WI38 (cell line): ENCODE measurements at regions not wholly inside any gene's neighbourhood (a gene's known extent, or its start where the extent isn't known, plus 50 kb on each side); places are given as distances from the start of the nearest gene placed in this dataset.

ENCODE experiments used
- H3K4me3 ChIP-seq: 2 replicates; pipeline ENCODE4 v1.5.1; 2011; ENCODE audit warnings: low read depth, mild to moderate bottlenecking, control low read depth, low read length
- CTCF ChIP-seq: IDR thresholded peaks from 2 replicates; pipeline ENCODE4 v1.5.1; 2012; ENCODE audit warnings: low read depth, mild to moderate bottlenecking, control low read depth, low read length

- H3K4me3 ChIP-seq: no peak overlapping the region
- no peak for TF ChIP-seq CTCF
These were observed 75.4 kb upstream of the POLG start for GRCh38 chr15:89410039-89410435.

- TF ChIP-seq CTCF: no peak
- H3K4me3 ChIP-seq: peak overlapping the region; percentile 44
These were observed 74.8 kb upstream of the POLG start for GRCh38 chr15:89409184-89410038.

GRCh38 chr15:89408372-89409183, 74.0 kb upstream of the POLG start:
- TF ChIP-seq CTCF: no peak
- peak overlapping the region; percentile 44 for H3K4me3 ChIP-seq

- no peak overlapping the region for H3K4me3 ChIP-seq
- TF ChIP-seq CTCF: no peak
These were observed 72.5 kb upstream of the POLG start for GRCh38 chr15:89406940-89407607.

GRCh38 chr15:89406218-89406939, 71.8 kb upstream of the POLG start:
- no peak for TF ChIP-seq CTCF
- no peak overlapping the region for H3K4me3 ChIP-seq

GRCh38 chr15:89405494-89405893, 70.9 kb upstream of the POLG start:
- no peak for TF ChIP-seq CTCF
- H3K4me3 ChIP-seq: no peak overlapping the region
